ENCODE measurements at regions not wholly inside any gene's neighbourhood (a gene's known extent, or its start where the extent isn't known, plus 50 kb on each side); places are given as distances from the start of the nearest gene placed in this dataset.

- no peak for ATAC-seq (ENCODE audit: insufficient read depth, low FRiP score)
- no peak overlapping the region for H3K9ac ChIP-seq (ENCODE audit: insufficient read depth in 1 of 2, low read length in 2 of 2)
- no peak overlapping the region for H3K27ac ChIP-seq (ENCODE audit: low read depth in 1 of 2, low read length in 1 of 2)
- H3K4me3 ChIP-seq: no peak overlapping the region
- no peak for DNase-seq
- H3K9me3 ChIP-seq (ENCODE audit: control insufficient read depth in 4 of 4, insufficient read depth in 3 of 4, low read length in 3 of 4): peaks cover 0 to 2% (median 0%) of the 10 kb centered on the region in 4 donors
- no peaks in the 10 kb centered on the region for H3K4me1 ChIP-seq (ENCODE audit: control insufficient read depth in 5 of 5, insufficient read depth in 5 of 5, low read length in 5 of 5)
- 81 to 84% methylated on average over 8 of the region's 8 CpGs for WGBS, 2 donors
- no peaks in the 10 kb centered on the region for H3K36me3 ChIP-seq (ENCODE audit: control insufficient read depth in 4 of 4, insufficient read depth in 4 of 4, low read length in 4 of 4)
- peaks cover 0 to 5% (median 0%) of the 10 kb centered on the region in 3 donors for H3K27me3 ChIP-seq (ENCODE audit: control insufficient read depth in 3 of 3, insufficient read depth in 3 of 3, low read length in 2 of 3)
- no peak for TF ChIP-seq CTCF (IDR thresholded peaks at IDR 0.05; ENCODE audit: control extremely low read depth, extremely low read depth)
Observed at GRCh38 chr10:125247576-125247975, 87.2 kb upstream of the CTBP2 start.

- Histone ChIP-seq H3K9ac (ENCODE audit: insufficient read depth in 1 of 2, low read length in 2 of 2) (no peak overlapping the region), H3K9me3 (ENCODE audit: control insufficient read depth in 4 of 4, insufficient read depth in 3 of 4, low read length in 3 of 4) (peaks cover 0 to 2% (median under 1%) of the 10 kb centered on the region in 4 donors), H3K4me1 (ENCODE audit: control insufficient read depth in 5 of 5, insufficient read depth in 5 of 5, low read length in 5 of 5) (no peaks in the 10 kb centered on the region), H3K27me3 (ENCODE audit: control insufficient read depth in 3 of 3, insufficient read depth in 3 of 3, low read length in 2 of 3) (peaks cover 0 to 3% (median 0%) of the 10 kb centered on the region in 3 donors), H3K4me3 (no peak overlapping the region), H3K27ac (ENCODE audit: low read depth in 1 of 2, low read length in 1 of 2) (no peak overlapping the region), H3K36me3 (ENCODE audit: control insufficient read depth in 4 of 4, insufficient read depth in 4 of 4, low read length in 4 of 4) (no peaks in the 10 kb centered on the region)
- DNase-seq (no peak), ATAC-seq (ENCODE audit: insufficient read depth, low FRiP score) (no peak)
- WGBS, 2 donors: 93 to 94% methylated on average over 3 of the region's 3 CpGs
- no peak for TF ChIP-seq CTCF (IDR thresholded peaks at IDR 0.05; ENCODE audit: control extremely low read depth, extremely low read depth)
Observed at GRCh38 chr10:125243532-125244253, 83.3 kb upstream of the CTBP2 start.

GRCh38 chr10:125238682-125239081 lies 78.3 kb upstream of the CTBP2 start:
- H3K9ac ChIP-seq (ENCODE audit: insufficient read depth in 1 of 2, low read length in 2 of 2): no peak overlapping the region
- no peaks in the 10 kb centered on the region for H3K36me3 ChIP-seq (ENCODE audit: control insufficient read depth in 4 of 4, insufficient read depth in 4 of 4, low read length in 4 of 4)
- H3K9me3 ChIP-seq (ENCODE audit: control insufficient read depth in 4 of 4, insufficient read depth in 3 of 4, low read length in 3 of 4): peaks cover 0 to 3% (median 0%) of the 10 kb centered on the region in 4 donors
- WGBS, 2 donors: 96 to 100% methylated on average over 1 of the region's 1 CpG
- TF ChIP-seq CTCF (IDR thresholded peaks at IDR 0.05; ENCODE audit: control extremely low read depth, extremely low read depth): no peak
- no peak overlapping the region for H3K27ac ChIP-seq (ENCODE audit: low read depth in 1 of 2, low read length in 1 of 2)
- DNase-seq (no peak), ATAC-seq (ENCODE audit: insufficient read depth, low FRiP score) (no peak)
- H3K4me3 ChIP-seq: no peak overlapping the region
- H3K27me3 ChIP-seq (ENCODE audit: control insufficient read depth in 3 of 3, insufficient read depth in 3 of 3, low read length in 2 of 3): no peaks in the 10 kb centered on the region
- no peaks in the 10 kb centered on the region for H3K4me1 ChIP-seq (ENCODE audit: control insufficient read depth in 5 of 5, insufficient read depth in 5 of 5, low read length in 5 of 5)
